ENCODE measurements at regions not wholly inside any gene's neighbourhood (a gene's known extent, or its start where the extent isn't known, plus 50 kb on each side); places are given as distances from the start of the nearest gene placed in this dataset.

DNA sequence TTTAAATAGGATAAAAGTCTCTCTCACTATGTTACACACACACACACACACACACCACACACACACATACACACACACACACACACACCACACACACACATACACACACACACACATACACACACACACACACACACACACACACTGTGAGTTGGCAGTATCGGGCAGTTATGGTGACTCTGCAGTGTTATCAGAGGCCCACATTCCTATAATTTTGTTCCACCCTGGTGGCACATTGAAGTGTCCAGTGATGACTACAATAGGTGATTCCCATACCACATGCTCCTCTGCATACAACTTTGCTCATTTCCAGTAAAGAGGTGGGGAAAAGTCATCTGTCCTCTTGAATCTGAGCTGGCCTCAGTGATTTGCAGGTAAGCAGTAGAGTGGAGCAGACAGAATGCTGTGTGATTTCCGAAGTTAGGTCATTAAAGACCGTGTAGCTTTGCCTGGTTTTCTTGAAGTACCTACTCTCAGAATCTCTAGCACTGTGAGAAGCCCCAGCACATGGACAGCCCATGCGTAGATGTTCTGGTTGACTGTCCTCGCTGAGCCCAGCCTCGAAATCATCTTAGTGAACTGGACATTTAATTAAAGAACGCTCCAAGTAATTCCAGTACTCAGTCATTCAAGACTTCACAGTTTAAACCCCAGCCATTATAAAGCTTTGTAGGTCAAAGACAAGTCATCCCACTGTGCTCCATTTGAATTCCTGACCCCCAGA lies 836.6 kb upstream of the SOX9 start:
- TF ChIP-seq, protein P1, sequence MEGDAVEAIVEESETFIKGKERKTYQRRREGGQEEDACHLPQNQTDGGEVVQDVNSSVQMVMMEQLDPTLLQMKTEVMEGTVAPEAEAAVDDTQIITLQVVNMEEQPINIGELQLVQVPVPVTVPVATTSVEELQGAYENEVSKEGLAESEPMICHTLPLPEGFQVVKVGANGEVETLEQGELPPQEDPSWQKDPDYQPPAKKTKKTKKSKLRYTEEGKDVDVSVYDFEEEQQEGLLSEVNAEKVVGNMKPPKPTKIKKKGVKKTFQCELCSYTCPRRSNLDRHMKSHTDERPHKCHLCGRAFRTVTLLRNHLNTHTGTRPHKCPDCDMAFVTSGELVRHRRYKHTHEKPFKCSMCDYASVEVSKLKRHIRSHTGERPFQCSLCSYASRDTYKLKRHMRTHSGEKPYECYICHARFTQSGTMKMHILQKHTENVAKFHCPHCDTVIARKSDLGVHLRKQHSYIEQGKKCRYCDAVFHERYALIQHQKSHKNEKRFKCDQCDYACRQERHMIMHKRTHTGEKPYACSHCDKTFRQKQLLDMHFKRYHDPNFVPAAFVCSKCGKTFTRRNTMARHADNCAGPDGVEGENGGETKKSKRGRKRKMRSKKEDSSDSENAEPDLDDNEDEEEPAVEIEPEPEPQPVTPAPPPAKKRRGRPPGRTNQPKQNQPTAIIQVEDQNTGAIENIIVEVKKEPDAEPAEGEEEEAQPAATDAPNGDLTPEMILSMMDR (optimal IDR thresholded peaks at IDR 0.05 in 1 of 3, IDR thresholded peaks at IDR 0.05 in 1 of 3, conservative IDR thresholded peaks at IDR 0.05 in 1 of 3; ENCODE audit: extremely low read depth in 1 of 3, insufficient read depth in 2 of 3, low read length in 3 of 3), result no peak
- TF ChIP-seq EZH2 (IDR thresholded peaks at IDR 0.05; ENCODE audit: low read length), result no peak

Data from keratinocyte (primary cell).